NCI-H2227 (cell line): ENCODE measurements at regions not wholly inside any gene's neighbourhood (a gene's known extent, or its start where the extent isn't known, plus 50 kb on each side); places are given as distances from the start of the nearest gene placed in this dataset.

Experiments
- DNase-seq: peaks from one replicate; lab custom pipeline; 2025; ENCODE audit not compliant: unreplicated experiment; lab: John Stamatoyannopoulos, UW

DNA sequence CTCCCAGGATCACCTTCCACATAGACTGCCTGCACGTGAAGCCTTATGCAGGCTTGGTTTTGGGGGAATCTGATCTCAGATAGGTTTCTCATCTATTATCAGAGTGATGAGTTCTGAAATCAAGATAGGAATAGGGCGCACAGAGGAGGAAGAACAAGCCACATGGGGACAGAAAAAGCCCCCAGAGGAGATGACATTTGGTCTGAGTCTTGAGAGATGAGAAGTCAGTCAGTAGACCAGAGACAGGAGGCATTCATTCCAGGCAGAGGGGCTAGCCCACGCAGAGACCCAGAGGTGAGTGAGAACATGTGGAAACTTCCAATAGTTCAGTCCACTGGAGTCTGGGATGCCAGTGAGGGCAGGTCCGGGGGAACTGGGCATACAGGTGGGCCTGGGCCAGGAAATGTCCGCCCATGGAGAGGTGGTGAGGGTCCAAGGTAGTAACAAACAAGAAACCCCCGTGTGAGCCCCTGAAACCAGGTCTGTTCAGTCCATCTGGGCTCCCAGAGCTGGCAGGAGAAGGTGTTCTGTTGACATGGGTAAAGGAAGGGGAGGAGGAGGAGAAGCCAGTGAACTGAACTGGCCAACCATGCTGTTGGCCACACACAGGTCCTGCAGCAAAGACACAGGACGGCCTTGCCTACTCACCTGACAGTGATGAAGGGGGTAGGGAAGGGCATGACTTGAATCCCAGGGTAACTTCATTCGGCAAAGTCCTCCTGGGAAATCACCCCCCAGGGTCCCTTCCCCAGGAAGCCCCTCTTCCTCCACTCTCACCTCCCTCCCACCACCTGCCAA is 69.3 kb upstream of the SMNDC1 start:
- DNase-seq, result no peak

DNA sequence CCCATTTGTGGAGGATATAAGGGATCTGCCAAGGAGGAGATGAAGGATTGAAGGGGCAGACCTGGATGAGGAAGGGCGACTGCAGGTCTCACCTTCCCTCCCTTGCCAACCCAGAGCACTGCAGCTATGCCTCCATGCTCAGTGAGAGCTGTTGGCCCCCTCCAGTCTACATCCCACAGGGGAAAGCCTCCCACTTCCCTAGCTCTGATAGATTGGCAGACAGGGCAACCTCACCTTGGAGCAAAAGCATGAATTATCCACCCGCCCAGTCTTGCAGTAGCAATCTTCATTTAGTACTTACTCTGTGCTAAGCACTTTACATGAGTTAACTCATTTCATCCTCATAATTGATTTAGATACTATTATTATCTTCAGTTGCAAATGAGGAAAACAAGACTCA is 70.4 kb upstream of the SMNDC1 start:
- no peak for DNase-seq

DNA sequence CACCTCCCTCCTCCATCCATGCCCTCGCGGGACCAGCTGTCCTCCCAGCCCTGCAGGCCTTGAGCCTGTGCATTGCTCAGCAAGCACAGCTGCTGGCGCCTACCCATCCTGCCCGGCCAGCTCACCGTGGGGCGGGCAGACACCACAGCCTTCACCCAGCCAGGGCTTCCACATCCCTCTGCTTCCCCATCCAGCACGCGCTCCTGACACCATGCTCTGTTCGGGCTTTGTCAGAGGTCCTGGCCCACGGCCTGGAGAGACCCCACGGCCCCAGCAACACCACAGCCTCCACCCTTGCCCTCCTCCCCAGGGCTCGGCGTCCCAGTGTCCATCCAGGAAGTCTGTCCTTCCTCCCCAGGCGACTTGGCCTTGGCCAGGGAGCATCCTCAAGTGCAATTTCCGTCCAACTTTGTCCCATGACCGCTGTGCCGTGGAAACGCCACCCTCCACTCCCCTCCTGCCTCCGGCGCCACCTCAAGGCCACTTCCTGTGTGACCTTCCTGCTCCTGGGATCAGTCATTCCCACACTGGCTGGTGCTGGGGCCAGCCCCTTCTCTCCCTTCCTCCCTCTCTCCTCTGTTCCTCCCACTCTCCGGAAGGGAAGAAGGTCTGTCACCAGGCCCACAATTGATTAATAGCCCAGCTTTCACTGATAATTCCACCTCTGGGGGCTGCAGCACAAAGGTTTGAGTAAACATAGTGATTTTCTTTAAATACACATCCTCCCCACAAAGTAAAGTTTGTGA is 71.5 kb upstream of the SMNDC1 start:
- no peak for DNase-seq

DNA sequence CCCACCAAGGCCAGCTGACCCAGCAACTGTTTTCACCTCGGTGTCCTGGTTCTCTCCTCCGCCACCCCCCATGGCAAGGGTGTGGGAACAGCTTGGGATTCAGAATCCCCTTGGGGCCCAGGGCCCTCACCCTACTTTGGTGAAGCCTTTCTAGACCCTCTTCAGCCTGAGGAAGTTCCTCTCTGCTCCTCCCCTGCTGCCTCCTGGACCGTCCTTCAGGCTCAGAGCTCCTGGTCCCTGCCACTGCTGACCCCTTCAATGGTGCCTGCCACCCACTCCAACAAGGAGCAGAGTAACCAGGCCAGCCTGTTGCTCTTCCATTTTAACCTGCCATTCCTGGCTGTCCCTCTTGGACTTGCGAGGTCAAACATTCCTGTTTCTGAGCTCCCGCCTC is 72.0 kb upstream of the SMNDC1 start:
- DNase-seq, result no peak

DNA sequence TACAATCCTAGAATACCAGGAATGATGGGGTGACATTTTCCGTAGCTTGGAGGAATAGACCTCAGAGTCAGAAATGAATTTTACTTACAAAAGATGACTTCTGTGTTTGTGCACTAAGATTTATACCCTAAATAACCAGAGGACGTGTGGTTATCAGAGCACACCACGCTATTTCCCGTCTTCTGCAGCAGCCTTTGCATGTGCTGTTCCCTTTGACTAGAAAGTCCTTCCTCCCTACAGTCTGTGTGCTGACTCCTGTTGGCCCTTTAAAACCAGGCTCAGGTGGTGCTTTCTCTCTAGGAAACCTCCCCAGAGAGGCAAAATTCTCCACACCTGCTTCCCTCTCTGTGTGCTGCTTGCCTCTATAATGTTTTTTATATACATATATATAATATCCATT is 73.3 kb upstream of the SMNDC1 start:
- no peak for DNase-seq

DNA sequence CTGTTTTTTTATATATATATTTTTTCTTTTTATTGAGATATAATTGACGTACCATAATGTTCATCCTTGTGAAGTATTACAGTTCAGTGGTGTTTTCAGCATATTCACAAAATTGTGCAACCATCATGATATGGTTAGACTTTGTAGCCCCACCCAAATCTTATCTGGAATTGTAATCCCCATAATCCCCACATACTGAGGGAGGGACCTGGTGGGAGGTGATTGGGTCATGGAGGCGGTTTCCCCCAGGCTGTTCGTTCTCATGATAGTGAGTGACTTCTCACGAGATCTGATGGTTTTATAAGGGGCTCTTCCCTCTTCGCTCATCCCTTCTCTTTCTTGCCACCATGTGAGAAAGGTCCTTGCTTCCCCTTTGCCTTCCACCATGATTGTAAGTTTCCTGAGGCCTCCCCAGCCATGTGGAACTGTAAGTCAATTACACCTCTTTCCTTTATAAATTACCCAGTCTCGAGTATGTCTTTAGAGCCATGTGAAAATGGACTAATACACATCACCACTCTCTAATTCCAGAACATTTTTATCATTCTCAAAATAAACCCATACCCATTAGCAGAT is 73.9 kb upstream of the SMNDC1 start:
- no peak for DNase-seq

DNA sequence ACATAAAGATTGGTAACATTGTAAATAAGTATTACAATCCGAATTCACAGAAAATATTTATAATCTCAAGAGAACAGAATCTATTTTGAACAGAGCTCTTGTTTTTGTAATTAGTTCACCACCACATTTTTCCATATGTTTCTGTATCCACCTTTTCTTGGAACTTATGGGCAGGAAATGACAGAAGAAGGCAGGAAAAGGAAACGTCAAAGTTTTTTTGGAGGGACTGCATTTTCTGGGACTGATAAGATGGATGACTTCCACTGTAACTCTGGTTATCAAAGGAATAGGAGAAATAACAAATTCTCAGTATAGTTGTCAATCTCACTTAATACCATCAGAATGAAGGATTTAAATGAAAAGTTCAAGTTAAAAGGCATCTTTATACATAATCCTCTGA is 75.1 kb upstream of the SMNDC1 start:
- DNase-seq, result no peak

DNA sequence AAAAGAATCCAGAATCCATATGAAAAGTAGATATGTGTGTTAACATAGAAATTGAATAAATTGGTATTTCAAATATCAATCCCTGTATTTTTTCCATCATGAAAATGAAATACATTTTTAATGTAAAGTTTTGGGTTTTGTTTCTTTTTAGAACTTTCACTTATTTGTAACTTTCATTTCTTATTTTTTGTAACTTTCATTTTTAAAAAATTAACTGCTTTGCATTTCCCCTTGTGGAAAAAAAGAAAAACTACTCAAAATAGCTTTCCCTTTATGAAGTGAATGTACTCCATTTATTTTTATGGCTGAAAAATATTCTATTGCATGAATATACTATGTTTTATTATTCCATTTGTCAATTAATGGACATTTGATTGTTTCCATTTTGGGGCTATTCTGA is 75.6 kb upstream of the SMNDC1 start:
- DNase-seq, result no peak

DNA sequence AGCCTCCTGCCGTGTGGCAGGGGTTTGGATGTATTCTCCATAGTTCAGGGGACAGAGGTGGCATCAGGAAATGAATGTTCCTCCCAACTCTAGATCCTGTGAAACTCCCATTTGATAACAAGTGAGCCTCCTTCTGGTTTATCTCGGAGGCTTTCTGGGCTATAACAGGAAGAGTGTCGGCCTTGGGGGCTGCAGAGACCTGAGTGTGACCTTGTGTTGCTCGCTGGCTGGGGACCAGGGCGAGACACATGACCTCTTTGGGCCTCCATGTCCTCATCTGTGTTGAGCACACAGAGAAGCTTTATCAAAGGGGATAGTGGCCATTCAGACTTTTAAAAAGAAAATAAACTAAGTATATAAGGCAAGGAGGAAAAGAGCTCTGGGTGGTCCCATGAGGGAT is 78.0 kb upstream of the SMNDC1 start:
- no peak for DNase-seq

DNA sequence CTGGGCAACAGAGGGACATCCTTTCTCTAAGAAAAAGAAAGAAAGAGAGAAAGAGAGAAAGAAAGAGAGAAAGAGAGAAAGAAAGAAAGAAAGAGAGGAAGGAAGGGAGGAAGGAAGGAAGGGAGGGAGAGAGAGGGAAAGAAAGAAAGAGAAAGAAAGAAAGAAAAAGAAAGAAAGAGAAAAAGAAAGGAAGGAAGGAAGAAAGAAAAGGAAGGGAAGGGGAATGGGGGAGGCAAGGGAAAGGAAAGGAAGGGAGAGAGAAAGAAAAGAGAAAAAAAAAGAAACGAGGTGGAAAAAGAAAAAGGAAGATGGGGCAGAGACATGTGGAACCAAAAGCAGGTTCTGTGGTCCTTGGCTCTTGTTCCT is 82.9 kb upstream of the SMNDC1 start:
- DNase-seq, result no peak

DNA sequence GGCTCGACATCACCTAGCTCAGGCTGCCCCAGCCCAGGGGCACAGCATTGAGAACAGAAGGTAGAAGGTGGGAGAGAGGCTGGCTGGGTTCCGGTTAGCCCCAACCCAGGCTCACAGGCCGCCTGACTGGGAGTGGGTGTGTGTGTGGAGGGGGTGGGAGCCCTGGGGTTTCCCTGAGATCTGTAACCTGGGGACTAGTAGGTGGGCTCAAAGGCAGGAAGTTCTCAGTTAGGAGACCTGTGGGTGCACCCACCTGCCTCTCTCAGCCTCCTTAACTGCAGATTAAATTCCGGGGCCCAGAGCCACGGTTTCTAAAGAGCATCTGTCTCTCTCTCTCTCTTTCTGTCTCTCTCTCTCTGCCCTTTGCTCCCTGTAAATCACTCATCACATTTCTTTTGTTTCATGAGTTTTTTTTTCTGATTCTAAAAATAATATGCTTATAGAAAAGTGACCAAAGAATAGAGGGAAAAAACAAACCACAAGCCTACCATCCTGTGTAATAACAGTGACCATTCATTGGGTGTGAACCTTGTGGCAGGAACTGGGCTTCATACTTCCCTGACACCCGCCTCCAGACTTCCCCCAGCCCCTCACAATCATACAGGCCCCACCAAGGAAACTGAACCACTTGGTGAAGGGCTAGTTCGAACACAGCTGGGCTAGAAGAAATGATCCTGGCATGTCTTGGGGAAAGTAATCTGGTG is 83.4 kb upstream of the SMNDC1 start:
- no peak for DNase-seq

DNA sequence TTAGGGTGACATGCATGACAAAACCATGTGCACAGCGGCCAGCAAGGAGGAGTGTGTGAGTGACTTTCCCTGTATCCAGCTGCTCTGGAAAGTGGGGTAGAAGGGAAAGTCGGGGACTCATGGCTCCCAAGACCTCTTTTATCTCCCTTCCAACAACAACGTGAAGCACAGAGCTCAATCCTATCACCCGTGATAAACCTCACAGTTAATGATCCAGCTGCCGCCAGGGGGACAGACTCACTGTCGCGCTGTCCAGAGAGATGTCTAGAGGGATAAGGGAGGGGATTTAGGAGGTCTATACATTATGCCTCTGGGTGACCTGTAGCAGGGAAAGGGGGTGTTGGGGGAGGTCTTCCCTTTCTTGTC is 84.0 kb upstream of the SMNDC1 start:
- no peak for DNase-seq

DNA sequence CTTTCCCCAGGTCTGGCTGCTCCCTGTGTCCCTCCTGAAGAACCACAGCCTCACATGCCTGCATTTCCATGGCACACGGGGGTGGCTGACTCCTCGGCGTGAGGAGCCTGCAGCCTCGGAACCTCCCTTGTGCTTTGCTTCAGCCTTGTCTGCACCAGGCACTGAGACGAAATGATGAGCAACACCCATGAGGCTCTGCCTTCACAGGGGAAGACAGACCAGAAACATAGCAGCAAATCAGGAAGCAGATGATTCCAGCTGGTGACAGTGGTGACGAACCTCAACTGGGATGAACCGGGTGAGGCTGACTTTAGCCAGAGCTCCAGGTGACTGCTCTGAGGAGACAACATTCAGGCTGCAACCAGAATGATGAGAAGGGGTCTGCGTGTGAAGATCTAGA is 84.5 kb upstream of the SMNDC1 start:
- DNase-seq, result no peak

DNA sequence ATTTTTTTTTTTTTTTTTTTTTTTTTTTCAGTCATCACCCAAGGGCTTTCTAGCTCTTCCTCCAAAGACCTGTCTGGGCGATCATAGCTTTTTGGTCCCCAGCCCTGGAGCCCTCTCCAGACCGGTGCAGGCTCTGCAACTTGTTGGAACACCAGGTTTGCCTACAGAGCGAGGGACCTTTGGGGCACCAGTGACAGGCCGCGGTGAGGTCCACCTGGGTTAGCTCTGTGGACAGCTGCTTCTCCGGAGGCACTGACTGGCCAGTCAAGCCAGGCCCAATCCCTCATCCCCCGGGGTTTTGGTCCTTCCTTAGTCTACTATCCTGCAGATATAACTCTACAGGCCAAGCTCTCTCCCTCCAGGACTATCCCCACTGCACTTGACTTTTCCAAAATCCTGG is 86.8 kb upstream of the SMNDC1 start:
- no peak for DNase-seq

DNA sequence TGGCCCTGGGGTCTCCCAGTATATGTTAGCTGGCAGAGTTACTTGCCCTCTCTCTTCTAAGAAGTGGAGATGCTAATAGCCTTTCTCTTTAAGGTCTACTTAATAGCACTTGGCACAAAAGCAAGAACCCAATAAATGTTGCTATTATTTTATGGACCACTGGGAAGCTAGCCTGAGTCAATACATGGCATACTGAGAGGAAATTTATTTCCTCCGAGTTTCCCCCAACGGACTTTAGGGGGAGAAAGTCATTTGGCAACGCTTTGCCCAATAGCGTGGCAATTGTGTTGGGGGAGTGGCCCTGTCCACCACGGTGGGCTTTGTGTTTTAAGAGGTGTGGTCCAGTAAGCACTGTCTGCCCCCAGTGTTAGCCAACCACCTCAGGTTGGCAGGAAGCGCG is 87.4 kb upstream of the SMNDC1 start:
- no peak for DNase-seq

DNA sequence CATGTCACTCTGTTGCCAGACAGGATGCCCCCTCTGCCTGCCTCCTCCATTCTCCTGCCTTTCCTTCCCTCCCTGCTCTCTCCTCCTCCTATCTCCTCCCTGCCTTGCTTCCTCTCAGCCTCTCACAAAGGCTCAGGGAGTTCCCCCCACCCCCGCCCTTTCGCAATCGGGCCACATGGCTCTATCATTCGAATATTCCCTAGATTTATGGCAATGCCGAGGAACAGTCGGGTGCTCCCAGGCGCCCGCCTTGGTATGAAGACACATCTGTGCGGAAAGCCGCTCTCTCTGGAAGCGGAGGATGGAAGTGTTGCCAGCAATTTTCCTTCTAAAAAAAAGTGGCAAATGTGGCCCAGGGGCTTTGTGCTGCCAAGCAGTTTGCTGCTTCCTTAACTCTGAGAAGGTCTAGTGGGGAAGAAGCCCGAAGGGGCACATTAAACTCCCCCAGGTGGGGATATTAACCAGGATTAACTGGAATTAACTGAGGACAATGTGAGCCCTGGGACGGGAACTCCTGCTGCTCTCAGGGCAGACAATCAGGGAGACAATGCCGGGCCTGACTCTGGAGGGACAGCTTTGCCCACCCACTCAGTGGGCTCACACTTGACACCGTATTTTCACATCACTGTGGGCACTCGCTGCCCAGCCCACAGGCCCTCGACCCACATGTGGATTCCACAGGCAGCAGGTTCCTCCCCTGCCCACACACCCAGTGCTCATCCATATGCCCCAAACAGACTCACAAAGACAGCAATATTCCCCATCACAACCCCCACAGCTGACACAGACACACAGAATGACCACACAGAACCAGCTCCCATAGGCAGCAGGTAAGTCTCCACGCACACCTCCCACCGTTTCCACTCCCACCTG is 88.4 kb upstream of the SMNDC1 start:
- DNase-seq, result no peak

DNA sequence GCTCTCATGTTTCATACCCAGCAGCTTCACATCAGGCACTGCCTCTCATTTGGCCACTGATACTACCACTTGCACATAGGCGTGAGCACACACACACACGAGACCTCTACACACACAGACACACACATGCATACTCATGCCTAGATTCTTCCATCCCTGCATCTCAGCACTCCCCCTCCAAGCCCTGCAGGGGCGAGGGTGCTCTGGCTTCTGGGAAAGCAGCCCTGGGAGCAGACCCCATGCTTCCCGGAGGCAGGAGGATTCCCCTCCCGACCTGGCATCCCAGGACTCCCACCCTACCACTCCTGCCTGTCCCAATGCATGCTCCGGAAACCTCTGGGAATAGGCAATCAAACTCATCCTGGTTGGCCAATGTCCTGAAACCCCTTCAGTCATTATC is 89.1 kb upstream of the SMNDC1 start:
- no peak for DNase-seq

DNA sequence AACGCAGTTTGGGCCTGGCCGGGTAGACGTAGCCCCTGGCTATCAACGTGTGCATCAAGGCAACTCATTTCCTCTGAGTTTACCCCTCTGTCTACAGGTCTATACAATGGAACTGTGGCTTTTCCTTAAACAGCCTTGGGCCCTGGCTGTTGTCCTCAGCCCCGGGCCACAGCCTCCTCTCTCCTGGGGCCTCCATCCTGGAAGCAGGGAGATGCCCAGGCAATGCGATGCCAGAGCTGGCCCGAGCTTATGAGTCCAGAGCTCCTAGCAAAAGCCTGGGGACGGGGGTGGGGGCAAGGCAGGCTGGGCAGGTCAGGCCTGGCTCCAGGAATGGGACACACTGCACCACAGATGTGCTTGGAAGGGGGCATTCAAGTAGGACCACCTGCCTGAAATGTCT is 89.6 kb upstream of the SMNDC1 start:
- no peak for DNase-seq

DNA sequence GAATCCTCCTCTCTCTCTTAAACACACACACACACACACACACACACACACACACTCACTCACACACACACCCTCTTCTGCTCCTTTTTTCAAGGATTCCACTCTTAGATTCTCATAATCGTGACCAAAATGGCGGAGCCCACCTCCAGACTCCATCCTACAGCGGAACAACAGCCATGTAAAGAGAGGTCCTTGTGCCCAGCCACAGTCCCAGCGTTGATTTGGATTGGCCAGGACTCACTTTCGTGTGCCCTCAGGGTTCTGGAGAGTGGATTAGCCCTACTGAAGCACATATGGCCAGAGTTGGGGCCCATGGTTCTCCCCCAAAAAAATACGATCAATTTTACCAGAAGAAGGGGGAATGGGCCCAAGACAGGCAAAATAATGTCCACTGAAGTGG is 90.2 kb upstream of the SMNDC1 start:
- no peak for DNase-seq

DNA sequence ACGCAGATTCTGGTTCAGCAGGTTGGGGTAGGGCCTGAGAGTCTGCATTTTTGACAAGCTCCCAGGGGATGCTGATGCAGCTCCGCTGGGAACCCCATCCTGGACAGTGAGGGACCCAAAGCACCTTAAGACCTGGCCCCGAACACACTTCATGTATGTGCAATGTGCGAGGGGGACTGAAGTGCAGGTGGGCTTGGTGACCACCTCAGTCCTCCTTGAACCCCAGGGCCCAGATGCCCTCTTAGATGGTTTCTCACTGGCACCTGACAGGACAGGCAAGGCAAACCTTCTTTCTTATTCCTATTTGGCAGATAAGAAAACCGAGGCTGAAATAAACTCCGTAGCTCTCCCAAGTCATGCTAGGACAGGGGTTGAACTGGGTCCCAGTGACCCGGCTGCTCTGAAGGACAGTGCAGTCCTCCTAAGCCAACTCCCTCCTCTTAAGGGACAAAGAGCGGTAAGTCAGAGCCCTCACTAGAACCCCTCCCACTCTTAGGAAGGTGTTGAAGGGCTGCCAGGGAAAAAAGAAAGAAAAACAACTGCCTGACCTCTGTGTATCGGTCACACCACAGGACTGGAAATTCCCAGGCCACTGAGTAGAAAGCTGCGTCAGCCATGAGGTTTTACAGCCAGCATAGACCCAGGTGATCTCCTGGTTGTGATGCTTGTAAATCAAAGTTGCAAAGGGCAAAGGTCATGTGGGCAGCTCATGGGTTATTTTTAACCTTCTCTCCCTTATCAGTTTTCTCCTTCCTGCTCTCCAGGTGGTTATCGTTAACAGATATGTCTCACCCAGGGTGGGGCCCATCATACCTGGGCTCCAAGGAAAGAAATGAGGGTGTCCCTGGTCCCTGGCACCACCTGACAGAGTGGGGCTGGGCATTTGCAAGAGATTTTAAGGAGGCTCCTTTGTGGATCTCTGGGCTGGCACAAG is 90.9 kb upstream of the SMNDC1 start:
- DNase-seq, result no peak
